ENCODE measurements at regions not wholly inside any gene's neighbourhood (a gene's known extent, or its start where the extent isn't known, plus 50 kb on each side); places are given as distances from the start of the nearest gene placed in this dataset.

DNA sequence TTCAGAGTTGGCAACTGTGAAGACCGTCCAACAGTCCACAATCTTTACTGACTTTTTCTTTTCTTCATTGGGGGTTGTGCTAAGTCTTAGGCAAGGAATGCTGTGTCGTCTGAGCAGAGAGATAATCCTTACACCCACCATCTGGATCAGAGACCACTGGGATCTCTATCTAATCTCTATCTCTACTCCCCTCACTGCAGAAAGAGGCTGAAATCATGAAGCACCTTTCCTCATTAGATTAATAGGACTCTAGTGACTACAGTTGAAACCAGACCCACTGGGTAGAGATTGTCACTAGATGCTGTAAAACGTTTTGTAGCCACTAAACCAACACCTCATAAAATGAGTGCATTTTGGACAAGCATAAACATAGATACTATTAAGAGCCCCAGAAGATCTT lies 387.4 kb upstream of the CELF2 start:
- Histone ChIP-seq H3K27ac (ENCODE audit: low read length) (no peak overlapping the region), H3K36me3 (ENCODE audit: control insufficient read depth, insufficient read depth, low read length) (no peaks in the 10 kb centered on the region), H3K9me3 (ENCODE audit: control insufficient read depth, insufficient read depth, low read length) (no peaks in the 10 kb centered on the region), H3K4me3 (ENCODE audit: low read length) (no peak overlapping the region), H3K4me1 (ENCODE audit: control insufficient read depth, insufficient read depth, low read length) (no peaks in the 10 kb centered on the region), H3K27me3 (ENCODE audit: control insufficient read depth, insufficient read depth, low read length) (no peaks in the 10 kb centered on the region)
- DNase-seq (ENCODE audit: low read depth, low spot score) = no peak
- no CpG with 5 or more reads among the region's 3 CpGs for WGBS (ENCODE audit: insufficient coverage, insufficient read length)

GRCh38 chr10:10630782-10631181 lies 386.9 kb upstream of the CELF2 start:
- H3K36me3 ChIP-seq (ENCODE audit: control insufficient read depth, insufficient read depth, low read length) = no peaks in the 10 kb centered on the region
- H3K27ac ChIP-seq (ENCODE audit: low read length) = no peak overlapping the region
- no peak overlapping the region for H3K4me3 ChIP-seq (ENCODE audit: low read length)
- no peak for DNase-seq (ENCODE audit: low read depth, low spot score)
- WGBS (ENCODE audit: insufficient coverage, insufficient read length) = no CpG with 5 or more reads among the region's 4 CpGs
- H3K9me3 ChIP-seq (ENCODE audit: control insufficient read depth, insufficient read depth, low read length) = no peaks in the 10 kb centered on the region
- no peaks in the 10 kb centered on the region for H3K27me3 ChIP-seq (ENCODE audit: control insufficient read depth, insufficient read depth, low read length)
- H3K4me1 ChIP-seq (ENCODE audit: control insufficient read depth, insufficient read depth, low read length) = no peaks in the 10 kb centered on the region

DNA sequence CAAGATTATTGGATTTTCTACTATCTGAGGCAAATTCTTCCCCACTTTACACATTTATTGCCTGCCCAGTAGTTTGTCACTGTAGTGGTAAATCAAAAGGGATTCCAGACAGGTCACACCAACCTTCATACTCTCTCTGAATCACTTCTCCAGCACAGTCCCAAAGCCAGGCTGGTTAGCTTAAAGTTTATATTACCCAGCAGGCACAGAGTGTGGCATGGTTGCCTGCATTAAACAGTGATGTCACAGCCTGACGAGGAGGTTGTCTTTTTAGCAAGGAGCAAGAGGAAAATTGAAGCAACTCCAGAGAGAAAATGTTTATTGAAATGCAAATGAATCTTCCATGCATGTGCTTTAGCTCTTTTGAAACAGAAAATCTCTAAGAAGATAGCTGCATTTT lies 375.5 kb upstream of the CELF2 start:
- no peaks in the 10 kb centered on the region for H3K9me3 ChIP-seq (ENCODE audit: control insufficient read depth, insufficient read depth, low read length)
- no peaks in the 10 kb centered on the region for H3K27me3 ChIP-seq (ENCODE audit: control insufficient read depth, insufficient read depth, low read length)
- no peak for DNase-seq (ENCODE audit: low read depth, low spot score)
- no peak overlapping the region for H3K27ac ChIP-seq (ENCODE audit: low read length)
- H3K4me3 ChIP-seq (ENCODE audit: low read length) = no peak overlapping the region
- no peaks in the 10 kb centered on the region for H3K36me3 ChIP-seq (ENCODE audit: control insufficient read depth, insufficient read depth, low read length)
- WGBS (ENCODE audit: insufficient coverage, insufficient read length) = no CpG with 5 or more reads among the region's 1 CpG
- no peaks in the 10 kb centered on the region for H3K4me1 ChIP-seq (ENCODE audit: control insufficient read depth, insufficient read depth, low read length)

DNA sequence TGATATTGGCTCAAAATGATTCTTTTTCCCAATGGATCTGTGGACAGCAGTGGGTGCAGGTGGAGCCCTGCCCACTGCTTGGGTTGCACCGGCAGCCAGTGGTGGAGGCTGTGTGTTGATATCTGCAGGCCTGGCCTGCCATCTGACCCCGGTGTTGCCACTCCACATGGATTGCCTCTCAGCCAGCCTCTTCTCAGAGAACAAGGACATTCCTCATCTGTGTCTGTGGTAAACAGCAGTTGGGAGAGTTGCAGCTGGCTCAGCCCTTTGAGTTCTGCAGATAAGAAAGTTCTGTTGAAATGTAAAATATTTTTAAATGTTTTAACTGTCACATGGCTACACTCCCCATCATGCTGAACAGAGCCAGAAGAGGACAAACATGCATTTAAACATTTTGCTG lies 374.9 kb upstream of the CELF2 start:
- WGBS (ENCODE audit: insufficient coverage, insufficient read length) = no CpG with 5 or more reads among the region's 2 CpGs
- Histone ChIP-seq H3K27me3 (ENCODE audit: control insufficient read depth, insufficient read depth, low read length) (no peaks in the 10 kb centered on the region), H3K27ac (ENCODE audit: low read length) (no peak overlapping the region), H3K9me3 (ENCODE audit: control insufficient read depth, insufficient read depth, low read length) (no peaks in the 10 kb centered on the region), H3K4me3 (ENCODE audit: low read length) (no peak overlapping the region), H3K4me1 (ENCODE audit: control insufficient read depth, insufficient read depth, low read length) (no peaks in the 10 kb centered on the region), H3K36me3 (ENCODE audit: control insufficient read depth, insufficient read depth, low read length) (no peaks in the 10 kb centered on the region)
- DNase-seq (ENCODE audit: low read depth, low spot score) = no peak

DNA sequence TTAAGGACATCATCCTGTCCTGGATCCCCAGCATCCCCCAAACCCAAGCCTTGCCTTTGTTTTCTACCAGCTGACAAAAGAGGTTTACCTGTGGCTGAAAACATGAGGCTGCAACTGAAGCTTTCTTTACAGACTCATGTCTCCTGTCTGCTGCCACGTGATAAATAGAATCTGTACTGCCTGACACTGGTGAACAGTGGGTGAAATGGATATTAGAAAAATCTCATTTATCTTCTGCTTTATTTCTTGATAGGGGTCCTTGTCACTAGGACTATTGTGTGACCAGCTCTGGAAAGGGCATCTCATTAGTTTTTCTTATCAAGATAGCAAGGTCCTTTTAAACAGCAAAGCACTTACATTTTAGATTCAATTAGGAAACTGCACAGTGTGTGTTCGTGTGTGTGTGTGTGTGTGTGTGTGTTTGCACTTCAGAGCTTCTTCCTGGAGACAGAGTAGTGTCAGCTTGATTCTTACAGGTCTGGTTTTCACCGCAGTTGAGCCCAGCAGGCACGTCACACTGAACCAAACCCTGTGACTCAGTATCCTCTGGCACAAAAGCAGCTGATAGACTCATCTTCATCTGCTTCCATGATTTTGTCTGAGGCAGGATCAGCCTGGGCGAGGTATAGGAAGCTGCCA lies 373.5 kb upstream of the CELF2 start:
- Histone ChIP-seq H3K27me3 (ENCODE audit: control insufficient read depth, insufficient read depth, low read length) (no peaks in the 10 kb centered on the region), H3K9me3 (ENCODE audit: control insufficient read depth, insufficient read depth, low read length) (no peaks in the 10 kb centered on the region), H3K4me3 (ENCODE audit: low read length) (no peak overlapping the region), H3K36me3 (ENCODE audit: control insufficient read depth, insufficient read depth, low read length) (no peaks in the 10 kb centered on the region), H3K4me1 (ENCODE audit: control insufficient read depth, insufficient read depth, low read length) (no peaks in the 10 kb centered on the region), H3K27ac (ENCODE audit: low read length) (no peak overlapping the region)
- no CpG with 5 or more reads among the region's 5 CpGs for WGBS (ENCODE audit: insufficient coverage, insufficient read length)
- no peak for DNase-seq (ENCODE audit: low read depth, low spot score)

- H3K27ac ChIP-seq (ENCODE audit: low read length) = no peak overlapping the region
- no peaks in the 10 kb centered on the region for H3K4me1 ChIP-seq (ENCODE audit: control insufficient read depth, insufficient read depth, low read length)
- H3K9me3 ChIP-seq (ENCODE audit: control insufficient read depth, insufficient read depth, low read length) = no peaks in the 10 kb centered on the region
- no peaks in the 10 kb centered on the region for H3K27me3 ChIP-seq (ENCODE audit: control insufficient read depth, insufficient read depth, low read length)
- DNase-seq (ENCODE audit: low read depth, low spot score) = no peak
- H3K4me3 ChIP-seq (ENCODE audit: low read length) = no peak overlapping the region
- H3K36me3 ChIP-seq (ENCODE audit: control insufficient read depth, insufficient read depth, low read length) = no peaks in the 10 kb centered on the region
- no CpG with 5 or more reads among the region's 9 CpGs for WGBS (ENCODE audit: insufficient coverage, insufficient read length)
These were observed 372.8 kb upstream of the CELF2 start for GRCh38 chr10:10644676-10645385.

DNA sequence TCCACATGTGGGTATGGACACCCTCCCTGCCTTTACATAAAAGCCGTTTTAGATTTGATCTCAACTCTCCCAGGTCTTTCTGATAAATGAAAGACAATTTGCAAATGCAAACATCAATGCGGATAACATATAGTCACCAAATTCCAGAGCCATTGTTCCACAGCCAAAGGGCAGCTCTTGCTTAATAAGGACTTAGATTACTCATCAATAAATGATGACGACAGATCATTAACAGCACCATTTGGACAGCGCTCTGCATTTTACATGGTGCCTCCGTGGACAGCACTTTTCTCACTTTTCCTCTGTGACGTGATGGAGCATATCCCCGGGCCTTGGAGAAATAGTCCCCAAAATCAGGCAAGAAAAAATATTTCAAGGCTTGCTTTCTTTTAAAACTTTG lies 370.3 kb upstream of the CELF2 start:
- no CpG with 5 or more reads among the region's 7 CpGs for WGBS (ENCODE audit: insufficient coverage, insufficient read length)
- H3K27ac ChIP-seq (ENCODE audit: low read length) = no peak overlapping the region
- no peaks in the 10 kb centered on the region for H3K36me3 ChIP-seq (ENCODE audit: control insufficient read depth, insufficient read depth, low read length)
- no peak for DNase-seq (ENCODE audit: low read depth, low spot score)
- no peaks in the 10 kb centered on the region for H3K27me3 ChIP-seq (ENCODE audit: control insufficient read depth, insufficient read depth, low read length)
- no peaks in the 10 kb centered on the region for H3K9me3 ChIP-seq (ENCODE audit: control insufficient read depth, insufficient read depth, low read length)
- H3K4me3 ChIP-seq (ENCODE audit: low read length) = no peak overlapping the region
- H3K4me1 ChIP-seq (ENCODE audit: control insufficient read depth, insufficient read depth, low read length) = no peaks in the 10 kb centered on the region

DNA sequence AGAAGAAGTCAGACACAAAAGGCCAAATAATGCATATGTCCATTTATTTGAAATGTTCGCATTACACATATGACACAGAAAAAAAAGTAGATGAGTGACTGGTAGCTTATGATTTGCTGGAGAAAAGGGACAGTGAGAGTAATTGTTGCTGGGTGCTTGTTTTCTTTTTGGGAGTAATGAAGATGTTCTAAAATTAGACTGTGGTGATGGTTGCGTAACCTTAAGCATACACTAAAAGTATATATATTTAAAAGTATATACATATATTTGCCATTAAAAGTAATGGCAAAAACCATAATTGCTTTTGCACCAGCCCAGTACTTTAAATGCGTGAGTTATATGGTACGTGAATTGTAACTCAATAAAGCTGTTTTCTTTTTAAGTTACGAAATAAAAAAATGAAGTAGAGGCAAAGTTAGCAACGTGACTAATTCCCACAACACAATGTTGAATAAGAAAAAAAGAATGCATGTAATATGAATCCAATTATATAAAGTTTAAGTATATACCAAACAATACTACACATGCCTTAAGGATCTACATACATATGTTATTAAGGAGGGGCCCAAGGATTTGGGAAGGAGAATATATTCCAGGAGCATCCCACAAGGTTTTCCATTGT lies 360.4 kb upstream of the CELF2 start:
- H3K4me3 ChIP-seq (ENCODE audit: low read length) = no peak overlapping the region
- no CpG with 5 or more reads among the region's 6 CpGs for WGBS (ENCODE audit: insufficient coverage, insufficient read length)
- H3K27ac ChIP-seq (ENCODE audit: low read length) = no peak overlapping the region
- H3K36me3 ChIP-seq (ENCODE audit: control insufficient read depth, insufficient read depth, low read length) = no peaks in the 10 kb centered on the region
- H3K9me3 ChIP-seq (ENCODE audit: control insufficient read depth, insufficient read depth, low read length) = no peaks in the 10 kb centered on the region
- no peaks in the 10 kb centered on the region for H3K4me1 ChIP-seq (ENCODE audit: control insufficient read depth, insufficient read depth, low read length)
- DNase-seq (ENCODE audit: low read depth, low spot score) = no peak
- no peaks in the 10 kb centered on the region for H3K27me3 ChIP-seq (ENCODE audit: control insufficient read depth, insufficient read depth, low read length)

- H3K9me3 ChIP-seq (ENCODE audit: control insufficient read depth, insufficient read depth, low read length) = no peaks in the 10 kb centered on the region
- no peak overlapping the region for H3K27ac ChIP-seq (ENCODE audit: low read length)
- no peak for DNase-seq (ENCODE audit: low read depth, low spot score)
- H3K27me3 ChIP-seq (ENCODE audit: control insufficient read depth, insufficient read depth, low read length) = no peaks in the 10 kb centered on the region
- H3K4me3 ChIP-seq (ENCODE audit: low read length) = no peak overlapping the region
- no peaks in the 10 kb centered on the region for H3K4me1 ChIP-seq (ENCODE audit: control insufficient read depth, insufficient read depth, low read length)
- H3K36me3 ChIP-seq (ENCODE audit: control insufficient read depth, insufficient read depth, low read length) = no peaks in the 10 kb centered on the region
These were observed 359.4 kb upstream of the CELF2 start for GRCh38 chr10:10658172-10658785.

GRCh38 chr10:10660054-10660453 lies 357.6 kb upstream of the CELF2 start:
- Histone ChIP-seq H3K27me3 (ENCODE audit: control insufficient read depth, insufficient read depth, low read length) (no peaks in the 10 kb centered on the region), H3K9me3 (ENCODE audit: control insufficient read depth, insufficient read depth, low read length) (no peaks in the 10 kb centered on the region), H3K4me1 (ENCODE audit: control insufficient read depth, insufficient read depth, low read length) (no peaks in the 10 kb centered on the region), H3K4me3 (ENCODE audit: low read length) (no peak overlapping the region), H3K36me3 (ENCODE audit: control insufficient read depth, insufficient read depth, low read length) (no peaks in the 10 kb centered on the region), H3K27ac (ENCODE audit: low read length) (no peak overlapping the region)
- DNase-seq (ENCODE audit: low read depth, low spot score) = no peak
- WGBS (ENCODE audit: insufficient coverage, insufficient read length) = no CpG with 5 or more reads among the region's 1 CpG

All from iPS DF 6.9 (cell line).